SK-N-SH (cell line): ENCODE measurements at regions not wholly inside any gene's neighbourhood (a gene's known extent, or its start where the extent isn't known, plus 50 kb on each side); places are given as distances from the start of the nearest gene placed in this dataset.

Experiments
- CTCF ChIA-PET: fragments of 300-600, 350-600 bp; formaldehyde crosslinking; extraction: SDS; loops from one replicate; lab custom pipeline; 2021; lab: Yijun Ruan, JAX
- POLR2A ChIA-PET: fragments of 350-600 bp; sonication (Branson Sonifier 250); formaldehyde crosslinking; extraction: SDS; loops from one replicate; lab custom pipeline; 2020; ENCODE audit warnings: antibody characterized with exemption, inconsistent platforms; lab: Yijun Ruan, JAX
- DNase-seq: peaks from one replicate; pipeline ENCODE4 v3.0.0; 2012
- H2AFZ ChIP-seq: fragments of 200-600 bp; sonication (generic); 2 replicates; pipeline ENCODE4 v1.8.1; 2016; ENCODE audit warnings: antibody characterized with exemption, mild to moderate bottlenecking, low read depth
- H3F3A ChIP-seq: fragments of 200-600 bp; sonication (generic); replicated peaks from 2 replicates; pipeline ENCODE3; 2016; ENCODE audit warnings: antibody characterized with exemption, mild to moderate bottlenecking; ENCODE audit not compliant: insufficient read depth
- H3K27ac ChIP-seq, 2 experiments: fragments of 200-500 bp in 1 of 2; fragments of 200-600 bp in 1 of 2; sonication (Bioruptor generic) in 1 of 2; sonication (generic), shearing (Covaris generic) in 1 of 2; 2 replicates each; pipeline versions ENCODE4 v1.5.1 to v1.6.1; 2014 to 2016; ENCODE audit warnings: low read depth in 2 of 2, inconsistent platforms in 1 of 2, low read length in 1 of 2, mild to moderate bottlenecking in 1 of 2, mixed read lengths in 1 of 2
- H3K27me3 ChIP-seq: fragments of 200-600 bp; sonication (generic), shearing (Covaris generic); 2 replicates; pipeline ENCODE4 v1.6.1; 2016; ENCODE audit warnings: mixed run types; ENCODE audit not compliant: insufficient read depth
- H3K36me3 ChIP-seq, 2 experiments: fragments of 200-500 bp in 1 of 2; fragments of 200-600 bp in 1 of 2; sonication (Bioruptor generic) in 1 of 2; sonication (generic) in 1 of 2; replicated peaks in 1 of 2; 2 replicates each; pipeline versions ENCODE3 to v1.5.1; 2014 to 2016; ENCODE audit warnings: low read length in 1 of 2, mild to moderate bottlenecking in 1 of 2; ENCODE audit not compliant: insufficient read depth in 2 of 2, control insufficient read depth in 1 of 2
- H3K4me1 ChIP-seq, 2 experiments: fragments of 200-500 bp in 1 of 2; fragments of 200-600 bp in 1 of 2; sonication (Bioruptor generic) in 1 of 2; sonication (generic), shearing (Covaris generic) in 1 of 2; 2 replicates each; pipeline versions ENCODE4 v1.5.1 to v1.6.1; 2014 to 2016; ENCODE audit warnings: low read depth in 1 of 2, low read length in 1 of 2, mixed run types in 1 of 2; ENCODE audit not compliant: insufficient read depth in 2 of 2, control insufficient read depth in 1 of 2
- H3K4me2 ChIP-seq: fragments of 200-600 bp; sonication (generic), shearing (Covaris generic); 2 replicates; pipeline ENCODE4 v1.6.1; 2017; ENCODE audit warnings: mixed run types
- H3K4me3 ChIP-seq, 2 experiments: fragments of 200-500 bp in 1 of 2; fragments of 200-600 bp in 1 of 2; sonication (Bioruptor generic) in 1 of 2; sonication (generic), shearing (Covaris generic) in 1 of 2; 2 replicates each; pipeline versions ENCODE4 v1.5.1 to v1.8.1; 2014 to 2016; ENCODE audit warnings: low read depth in 2 of 2, inconsistent platforms in 1 of 2, low read length in 1 of 2, mild to moderate bottlenecking in 1 of 2, mixed read lengths in 1 of 2, moderate library complexity in 1 of 2
- H3K79me2 ChIP-seq: fragments of 200-600 bp; sonication (generic); 2 replicates; pipeline ENCODE4 v1.8.1; 2017; ENCODE audit warnings: mild to moderate bottlenecking; ENCODE audit not compliant: insufficient read depth
- H3K9ac ChIP-seq: fragments of 200-600 bp; sonication (generic); 2 replicates; pipeline ENCODE4 v1.6.1; 2017; ENCODE audit warnings: mixed run types
- H3K9me2 ChIP-seq: fragments of 200-600 bp; sonication (generic); 2 replicates; pipeline ENCODE4 v1.6.1; 2017; ENCODE audit warnings: mixed run types
- H3K9me3 ChIP-seq: fragments of 200-600 bp; sonication (generic); 2 replicates; pipeline ENCODE4 v1.6.1; 2017; ENCODE audit warnings: mixed run types, mild to moderate bottlenecking, moderate library complexity
- H4K20me1 ChIP-seq: fragments of 200-600 bp; sonication (generic); 2 replicates; pipeline ENCODE4 v1.6.1; 2017; ENCODE audit warnings: mild to moderate bottlenecking, mixed run types; ENCODE audit not compliant: insufficient read depth
- CHD2 ChIP-seq: fragments of 150-350 bp; IDR thresholded peaks from 2 replicates; pipeline ENCODE4 v1.6.1; 2018; ENCODE audit warnings: low read length; ENCODE audit not compliant: partially characterized antibody
- ELF1 ChIP-seq: IDR thresholded peaks from 2 replicates; pipeline ENCODE4 v1.4.0; 2012
- EZH2phosphoT487 ChIP-seq: fragments of 200-600 bp; sonication (generic); IDR thresholded peaks from 2 replicates; pipeline ENCODE4 v1.6.1; 2017; ENCODE audit warnings: low read depth, mixed run types, mild to moderate bottlenecking, antibody characterized with exemption, moderate library complexity, borderline replicate concordance
- FOXJ3 ChIP-seq: sonication (generic); formaldehyde crosslinking; IDR thresholded peaks from 2 replicates; pipeline ENCODE4 v1.5.1; 2020; ENCODE audit warnings: mild to moderate bottlenecking, missing genetic modification reagents
- GABPA ChIP-seq: IDR thresholded peaks from 2 replicates; pipeline ENCODE4 v1.4.0; 2012; ENCODE audit warnings: low read depth, mild to moderate bottlenecking
- GATA2 ChIP-seq: sonication (generic); formaldehyde crosslinking; IDR thresholded peaks from 2 replicates; pipeline ENCODE4 v1.5.0; 2020; ENCODE audit warnings: mild to moderate bottlenecking, missing genetic modification reagents
- JUND ChIP-seq: IDR thresholded peaks from 2 replicates; pipeline ENCODE4 v1.4.0; 2012
- MEF2A ChIP-seq: IDR thresholded peaks from 2 replicates; pipeline ENCODE4 v1.4.0; 2012; ENCODE audit warnings: low read depth, borderline replicate concordance
- NFIC ChIP-seq: IDR thresholded peaks from 2 replicates; pipeline ENCODE4 v1.4.0; 2012; ENCODE audit warnings: borderline replicate concordance
- POLR2AphosphoS5 ChIP-seq: IDR thresholded peaks from 2 replicates; pipeline ENCODE4 v1.6.1; 2012; ENCODE audit warnings: low read depth, low read length
- RAD21 ChIP-seq: IDR thresholded peaks from 2 replicates; pipeline ENCODE4 v1.6.1; 2012; ENCODE audit warnings: mild to moderate bottlenecking, low read length
- RCOR1 ChIP-seq: fragments of 150-350 bp; IDR thresholded peaks from 2 replicates; pipeline ENCODE4 v1.6.1; 2017; ENCODE audit warnings: antibody characterized with exemption, low read length
- RFX5 ChIP-seq: IDR thresholded peaks from 2 replicates; pipeline ENCODE4 v1.6.1; 2012; ENCODE audit warnings: mild to moderate bottlenecking, improper control_type of control experiment, low read length
- TAF1 ChIP-seq: IDR thresholded peaks from 2 replicates; pipeline ENCODE4 v1.6.1; 2012; ENCODE audit warnings: low read depth, mild to moderate bottlenecking, low read length, moderate library complexity, borderline replicate concordance
- TCF12 ChIP-seq: IDR thresholded peaks from 2 replicates; pipeline ENCODE4 v1.4.0; 2012
- TEAD4 ChIP-seq: IDR thresholded peaks from 2 replicates; pipeline ENCODE4 v1.4.0; 2012; ENCODE audit warnings: mild to moderate bottlenecking, borderline replicate concordance; ENCODE audit not compliant: insufficient read depth
- WGBS: methylation state at CpG from one replicate; pipeline ENCODE4 v1.1.6; 2017; ENCODE audit warnings: low lambda C conversion rate; 5-methylcytosine and 5-hydroxymethylcytosine counted together
- TF ChIP-seq, protein P1 (sequence below): fragments of 200-600 bp; sonication (generic); IDR thresholded peaks from 2 replicates; pipeline ENCODE4 v1.6.1; 2017; ENCODE audit warnings: antibody characterized with exemption, mild to moderate bottlenecking, moderate library complexity
- TF ChIP-seq, protein P2 (sequence below): IDR thresholded peaks from 2 replicates; pipeline ENCODE4; 2012
- TF ChIP-seq, protein P3 (sequence below): IDR thresholded peaks from 2 replicates; pipeline ENCODE4 v1.4.0; 2012; ENCODE audit warnings: low read depth
- TF ChIP-seq, protein P4 (sequence below): IDR thresholded peaks from 2 replicates; pipeline ENCODE4 v1.6.1; 2012; ENCODE audit warnings: mild to moderate bottlenecking, low read depth, low read length, moderate library complexity

DNA sequence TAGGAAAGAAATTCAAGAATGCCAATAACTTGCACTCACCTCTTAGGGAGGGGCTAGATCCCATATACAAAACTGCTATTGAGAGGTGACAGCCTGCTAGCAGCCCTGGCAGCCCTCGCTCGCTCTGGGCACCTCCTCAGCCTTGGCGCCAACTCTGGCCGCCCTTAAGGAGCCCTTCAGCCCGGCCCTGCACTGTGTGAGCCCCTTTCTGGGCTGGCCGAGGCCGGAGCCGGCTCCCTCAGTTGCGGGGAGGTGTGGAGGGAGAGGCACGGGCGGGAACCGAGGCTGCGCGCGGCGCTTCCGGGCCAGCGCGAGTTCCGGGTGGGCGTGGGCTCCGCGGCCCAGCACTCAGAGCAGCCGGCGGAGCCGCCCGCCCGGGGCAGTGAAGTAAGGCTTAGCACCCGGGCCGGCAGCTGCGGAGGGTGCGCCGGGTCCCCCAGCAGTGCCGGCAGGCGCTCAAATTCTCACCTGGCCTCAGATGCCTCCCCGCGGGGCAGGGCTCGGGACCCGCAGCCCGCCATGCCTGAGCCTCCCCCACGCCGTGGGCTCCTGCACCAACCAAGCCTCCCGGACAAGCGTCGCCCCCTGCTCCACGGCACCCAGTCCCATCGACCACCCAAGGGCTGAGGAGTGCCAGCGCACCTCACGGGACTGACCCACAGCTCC is 329.9 kb downstream of the FAM181B start:
- no peaks in the 10 kb centered on the region for H3K9me3 ChIP-seq
- no peak overlapping the region for H3K4me3 ChIP-seq
- H3K27ac ChIP-seq = no peak overlapping the region
- POLR2A ChIA-PET = no interaction called here
- no peak for DNase-seq
- H3K9me2 ChIP-seq = no peaks in the 10 kb centered on the region
- no peaks in the 10 kb centered on the region for H4K20me1 ChIP-seq
- no peak overlapping the region for H3K4me2 ChIP-seq
- CTCF ChIA-PET = interaction anchor here (0.6 kb wide), 1 partner anchor 1167 kb away, joined by 4 read pairs; no protein-coding TSS in a partner anchor
- H3K4me1 ChIP-seq = no peaks in the 10 kb centered on the region
- H2AFZ ChIP-seq = no peak overlapping the region
- no peaks in the 10 kb centered on the region for H3K36me3 ChIP-seq
- 23% methylated on average over 5 of the region's 49 CpGs for WGBS
- no peaks in the 10 kb centered on the region for H3K79me2 ChIP-seq
- no peak overlapping the region for H3K9ac ChIP-seq
- no peaks in the 10 kb centered on the region for H3K27me3 ChIP-seq
- TF ChIP-seq TEAD4 = no peak
- no peak for TF ChIP-seq ELF1
- H3F3A ChIP-seq = no peaks in the 10 kb centered on the region

DNA sequence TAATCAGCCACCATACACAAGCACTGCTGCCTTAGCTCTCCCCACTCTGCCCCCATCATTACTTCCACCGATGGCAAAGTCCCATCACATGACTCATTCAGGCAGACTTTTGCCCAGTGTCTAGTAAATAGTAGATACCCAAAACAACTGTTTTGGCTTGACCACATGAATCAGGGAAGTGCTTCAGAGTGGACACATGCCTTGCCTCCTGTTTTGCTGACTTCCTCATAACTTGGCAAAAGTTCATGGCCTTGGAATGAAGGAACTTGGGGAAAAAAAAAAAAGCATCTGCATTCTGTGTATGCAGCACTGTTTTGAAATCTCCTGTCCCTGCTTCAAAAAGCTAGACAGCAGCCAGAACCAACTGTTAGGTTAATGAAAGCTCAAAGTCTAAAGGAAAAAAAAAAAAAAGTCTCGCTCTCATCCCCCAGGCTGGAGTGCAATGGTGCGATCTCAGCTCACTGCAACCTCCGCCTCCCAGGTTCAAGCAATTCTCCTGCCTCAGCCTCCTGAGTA is 335.3 kb downstream of the FAM181B start:
- Histone ChIP-seq H3F3A (no peaks in the 10 kb centered on the region), H3K4me3 (no peak overlapping the region), H2AFZ (no peak overlapping the region), H3K27ac (no peak overlapping the region), H3K4me1 (no peaks in the 10 kb centered on the region), H3K27me3 (no peaks in the 10 kb centered on the region), H3K36me3 (no peaks in the 10 kb centered on the region), H3K9me2 (no peaks in the 10 kb centered on the region), H3K4me2 (no peak overlapping the region), H4K20me1 (no peaks in the 10 kb centered on the region), H3K9me3 (no peaks in the 10 kb centered on the region), H3K9ac (no peak overlapping the region), H3K79me2 (no peaks in the 10 kb centered on the region)
- TF ChIP-seq NFIC = no peak
- no peak for TF ChIP-seq JUND
- TF ChIP-seq RAD21 = no peak
- TF ChIP-seq FOXJ3 (CRISPR knock-in tag) = no peak
- no peak for TF ChIP-seq TCF12
- no peak for TF ChIP-seq RCOR1
- TF ChIP-seq, protein P1, sequence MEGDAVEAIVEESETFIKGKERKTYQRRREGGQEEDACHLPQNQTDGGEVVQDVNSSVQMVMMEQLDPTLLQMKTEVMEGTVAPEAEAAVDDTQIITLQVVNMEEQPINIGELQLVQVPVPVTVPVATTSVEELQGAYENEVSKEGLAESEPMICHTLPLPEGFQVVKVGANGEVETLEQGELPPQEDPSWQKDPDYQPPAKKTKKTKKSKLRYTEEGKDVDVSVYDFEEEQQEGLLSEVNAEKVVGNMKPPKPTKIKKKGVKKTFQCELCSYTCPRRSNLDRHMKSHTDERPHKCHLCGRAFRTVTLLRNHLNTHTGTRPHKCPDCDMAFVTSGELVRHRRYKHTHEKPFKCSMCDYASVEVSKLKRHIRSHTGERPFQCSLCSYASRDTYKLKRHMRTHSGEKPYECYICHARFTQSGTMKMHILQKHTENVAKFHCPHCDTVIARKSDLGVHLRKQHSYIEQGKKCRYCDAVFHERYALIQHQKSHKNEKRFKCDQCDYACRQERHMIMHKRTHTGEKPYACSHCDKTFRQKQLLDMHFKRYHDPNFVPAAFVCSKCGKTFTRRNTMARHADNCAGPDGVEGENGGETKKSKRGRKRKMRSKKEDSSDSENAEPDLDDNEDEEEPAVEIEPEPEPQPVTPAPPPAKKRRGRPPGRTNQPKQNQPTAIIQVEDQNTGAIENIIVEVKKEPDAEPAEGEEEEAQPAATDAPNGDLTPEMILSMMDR = no peak
- TF ChIP-seq, protein P2, sequence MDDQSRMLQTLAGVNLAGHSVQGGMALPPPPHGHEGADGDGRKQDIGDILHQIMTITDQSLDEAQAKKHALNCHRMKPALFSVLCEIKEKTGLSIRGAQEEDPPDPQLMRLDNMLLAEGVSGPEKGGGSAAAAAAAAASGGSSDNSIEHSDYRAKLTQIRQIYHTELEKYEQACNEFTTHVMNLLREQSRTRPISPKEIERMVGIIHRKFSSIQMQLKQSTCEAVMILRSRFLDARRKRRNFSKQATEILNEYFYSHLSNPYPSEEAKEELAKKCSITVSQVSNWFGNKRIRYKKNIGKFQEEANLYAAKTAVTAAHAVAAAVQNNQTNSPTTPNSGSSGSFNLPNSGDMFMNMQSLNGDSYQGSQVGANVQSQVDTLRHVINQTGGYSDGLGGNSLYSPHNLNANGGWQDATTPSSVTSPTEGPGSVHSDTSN = no peak
- TF ChIP-seq POLR2AphosphoS5 = no peak
- no peak for TF ChIP-seq EZH2phosphoT487
- no peak for TF ChIP-seq GATA2 (CRISPR knock-in tag)
- no peak for TF ChIP-seq MEF2A
- TF ChIP-seq, protein P3, sequence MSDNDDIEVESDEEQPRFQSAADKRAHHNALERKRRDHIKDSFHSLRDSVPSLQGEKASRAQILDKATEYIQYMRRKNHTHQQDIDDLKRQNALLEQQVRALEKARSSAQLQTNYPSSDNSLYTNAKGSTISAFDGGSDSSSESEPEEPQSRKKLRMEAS = no peak
- TF ChIP-seq, protein P4, sequence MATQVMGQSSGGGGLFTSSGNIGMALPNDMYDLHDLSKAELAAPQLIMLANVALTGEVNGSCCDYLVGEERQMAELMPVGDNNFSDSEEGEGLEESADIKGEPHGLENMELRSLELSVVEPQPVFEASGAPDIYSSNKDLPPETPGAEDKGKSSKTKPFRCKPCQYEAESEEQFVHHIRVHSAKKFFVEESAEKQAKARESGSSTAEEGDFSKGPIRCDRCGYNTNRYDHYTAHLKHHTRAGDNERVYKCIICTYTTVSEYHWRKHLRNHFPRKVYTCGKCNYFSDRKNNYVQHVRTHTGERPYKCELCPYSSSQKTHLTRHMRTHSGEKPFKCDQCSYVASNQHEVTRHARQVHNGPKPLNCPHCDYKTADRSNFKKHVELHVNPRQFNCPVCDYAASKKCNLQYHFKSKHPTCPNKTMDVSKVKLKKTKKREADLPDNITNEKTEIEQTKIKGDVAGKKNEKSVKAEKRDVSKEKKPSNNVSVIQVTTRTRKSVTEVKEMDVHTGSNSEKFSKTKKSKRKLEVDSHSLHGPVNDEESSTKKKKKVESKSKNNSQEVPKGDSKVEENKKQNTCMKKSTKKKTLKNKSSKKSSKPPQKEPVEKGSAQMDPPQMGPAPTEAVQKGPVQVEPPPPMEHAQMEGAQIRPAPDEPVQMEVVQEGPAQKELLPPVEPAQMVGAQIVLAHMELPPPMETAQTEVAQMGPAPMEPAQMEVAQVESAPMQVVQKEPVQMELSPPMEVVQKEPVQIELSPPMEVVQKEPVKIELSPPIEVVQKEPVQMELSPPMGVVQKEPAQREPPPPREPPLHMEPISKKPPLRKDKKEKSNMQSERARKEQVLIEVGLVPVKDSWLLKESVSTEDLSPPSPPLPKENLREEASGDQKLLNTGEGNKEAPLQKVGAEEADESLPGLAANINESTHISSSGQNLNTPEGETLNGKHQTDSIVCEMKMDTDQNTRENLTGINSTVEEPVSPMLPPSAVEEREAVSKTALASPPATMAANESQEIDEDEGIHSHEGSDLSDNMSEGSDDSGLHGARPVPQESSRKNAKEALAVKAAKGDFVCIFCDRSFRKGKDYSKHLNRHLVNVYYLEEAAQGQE = no peak
- no peak for TF ChIP-seq CHD2
- no peak for TF ChIP-seq GABPA
- no peak for TF ChIP-seq TAF1
- no peak for TF ChIP-seq RFX5
- ChIA-PET CTCF (no interaction called here), POLR2A (no interaction called here)
- WGBS = 56% methylated on average over 4 of the region's 4 CpGs
- DNase-seq = no peak
